ENCODE measurements at regions not wholly inside any gene's neighbourhood (a gene's known extent, or its start where the extent isn't known, plus 50 kb on each side); places are given as distances from the start of the nearest gene placed in this dataset.

GRCh38 chr3:4223777-4224176 is 79.4 kb upstream of the SETMAR start:
- DNase-seq (ENCODE audit: low read depth): no peak
- no peak overlapping the region for H3K4me3 ChIP-seq (ENCODE audit: low read depth, low read length)
- TF ChIP-seq CTCF (IDR thresholded peaks at IDR 0.05; ENCODE audit: insufficient read depth, low read depth, low read length, missing control alignments): no peak

GRCh38 chr3:4224331-4224730 is 78.8 kb upstream of the SETMAR start:
- DNase-seq (ENCODE audit: low read depth): no peak
- H3K4me3 ChIP-seq (ENCODE audit: low read depth, low read length): no peak overlapping the region
- TF ChIP-seq CTCF (IDR thresholded peaks at IDR 0.05; ENCODE audit: insufficient read depth, low read depth, low read length, missing control alignments): no peak

- TF ChIP-seq CTCF (IDR thresholded peaks at IDR 0.05; ENCODE audit: insufficient read depth, low read depth, low read length, missing control alignments): no peak
- DNase-seq (ENCODE audit: low read depth): no peak
- no peak overlapping the region for H3K4me3 ChIP-seq (ENCODE audit: low read depth, low read length)
These were observed 78.1 kb upstream of the SETMAR start for GRCh38 chr3:4225005-4225471.

- H3K4me3 ChIP-seq (ENCODE audit: low read depth, low read length): no peak overlapping the region
- DNase-seq (ENCODE audit: low read depth): no peak
- TF ChIP-seq CTCF (IDR thresholded peaks at IDR 0.05; ENCODE audit: insufficient read depth, low read depth, low read length, missing control alignments): no peak
These were observed 74.9 kb upstream of the SETMAR start for GRCh38 chr3:4228295-4228694.

- H3K4me3 ChIP-seq (ENCODE audit: low read depth, low read length): no peak overlapping the region
- TF ChIP-seq CTCF (IDR thresholded peaks at IDR 0.05; ENCODE audit: insufficient read depth, low read depth, low read length, missing control alignments): no peak
- no peak for DNase-seq (ENCODE audit: low read depth)
These were observed 72.1 kb upstream of the SETMAR start for GRCh38 chr3:4231041-4231440.

- no peak for DNase-seq (ENCODE audit: low read depth)
- H3K4me3 ChIP-seq (ENCODE audit: low read depth, low read length): no peak overlapping the region
These were observed 70.4 kb upstream of the SETMAR start for GRCh38 chr3:4232798-4233197.

More at GRCh38 chr3:4232798-4233197, 70.4 kb upstream of the SETMAR start:
- TF ChIP-seq CTCF (IDR thresholded peaks at IDR 0.05; ENCODE audit: insufficient read depth, low read depth, low read length, missing control alignments): no peak

Measured in GM12865 (cell line).